HCT116 (cell line): ENCODE measurements at regions not wholly inside any gene's neighbourhood (a gene's known extent, or its start where the extent isn't known, plus 50 kb on each side); places are given as distances from the start of the nearest gene placed in this dataset.

Experiments used
- ATAC-seq: fragments of 200-7000 bp; cut with Tn5 transposase; 2 replicates; pipeline ENCODE4 v1.9.1; 2020; ENCODE audit warnings: mild to moderate bottlenecking, moderate library complexity
- BruUV-seq: library from RNA; stranded (reverse); fragments of 400-500 nt; replicated peaks from 2 replicates; lab custom pipeline; 2021; lab: Mats Ljungman, UMichigan
- CTCF ChIA-PET: fragments of 300-600 bp; sonication (Branson Sonifier 250); formaldehyde crosslinking; loops from one replicate; lab custom pipeline; 2021; ENCODE audit warnings: antibody characterized with exemption; lab: Charles Lee
- POLR2A ChIA-PET: fragments of 300-600, 350-600 bp; sonication (Branson Sonifier 250); formaldehyde crosslinking; loops from one replicate; lab custom pipeline; 2021; ENCODE audit warnings: antibody characterized with exemption; lab: Charles Lee
- RAD21 ChIA-PET, 2 experiments: fragments of 300-600 bp; sonication (Branson Sonifier 250); formaldehyde crosslinking; loops; one replicate each; lab custom pipeline; 2023; ENCODE audit warnings: low total read pairs in 2 of 2; ENCODE audit not compliant: uncharacterized antibody in 2 of 2, unreplicated experiment in 2 of 2, low non-redundant PET in 1 of 2; lab: Charles Lee
- DNase-seq: peaks from one replicate; pipeline ENCODE4 v3.0.0-alpha.2; 2010; ENCODE audit warnings: low read depth, low spot score
- H2AFZ ChIP-seq: fragments of 200-600 bp; shearing (Covaris generic), sonication (generic); 2 replicates; pipeline ENCODE4 v1.6.1; 2017; ENCODE audit warnings: low read depth, mixed run types, mixed read lengths, antibody characterized with exemption, low read length; ENCODE audit not compliant: poor library complexity, severe bottlenecking
- H3K27ac ChIP-seq: 2 replicates; pipeline ENCODE4 v1.5.1; 2012; ENCODE audit warnings: low read depth, low read length
- H3K27me3 ChIP-seq: fragments of 200-600 bp; sonication (generic); 2 replicates; pipeline ENCODE4 v1.6.1; 2016; ENCODE audit warnings: mixed run types, low read length, mixed read lengths; ENCODE audit not compliant: insufficient read depth
- H3K36me3 ChIP-seq, 2 experiments: fragments of 200-500 bp in 1 of 2; fragments of 200-600 bp in 1 of 2; sonication (Bioruptor generic) in 1 of 2; sonication (generic) in 1 of 2; 2 replicates each; pipeline versions ENCODE4 v1.5.1 to v1.6.1; 2014 to 2016; ENCODE audit warnings: low read length in 2 of 2, inconsistent platforms in 1 of 2, mixed read lengths in 1 of 2, mixed run types in 1 of 2; ENCODE audit not compliant: insufficient read depth in 2 of 2, control insufficient read depth in 1 of 2
- H3K4me1 ChIP-seq, 2 experiments: fragments of 200-600 bp in 1 of 2; sonication (generic) in 1 of 2; 2 replicates each; pipeline versions ENCODE4 v1.5.1 to v1.6.1; 2012 to 2017; ENCODE audit warnings: low read length in 2 of 2, inconsistent platforms in 1 of 2, mild to moderate bottlenecking in 1 of 2, mixed read lengths in 1 of 2, mixed run types in 1 of 2, moderate library complexity in 1 of 2; ENCODE audit not compliant: insufficient read depth in 2 of 2, control insufficient read depth in 1 of 2
- H3K4me2 ChIP-seq: fragments of 200-600 bp; sonication (generic); 2 replicates; pipeline ENCODE4 v1.6.1; 2017; ENCODE audit warnings: mixed run types, low read length, mixed read lengths
- H3K4me3 ChIP-seq, 2 experiments: fragments of 200-600 bp in 1 of 2; sonication (generic) in 1 of 2; replicated peaks in 1 of 2; 2 replicates each; pipeline ENCODE4 v1.5.1; 2011 to 2016; ENCODE audit warnings: low read length in 2 of 2, control low read depth in 1 of 2, low read depth in 1 of 2, mild to moderate bottlenecking in 1 of 2, mixed read lengths in 1 of 2, mixed run types in 1 of 2
- H3K79me2 ChIP-seq: fragments of 200-600 bp; sonication (generic); 2 replicates; pipeline ENCODE4 v1.6.1; 2017; ENCODE audit warnings: mild to moderate bottlenecking, mixed run types, low read length, moderate library complexity, mixed read lengths; ENCODE audit not compliant: insufficient read depth
- H3K9ac ChIP-seq: fragments of 200-600 bp; sonication (generic); 2 replicates; pipeline ENCODE4 v1.6.1; 2016; ENCODE audit warnings: low read length, mixed read lengths
- H3K9me2 ChIP-seq: fragments of 200-600 bp; sonication (generic), shearing (Covaris generic); 2 replicates; pipeline ENCODE4 v1.6.1; 2017; ENCODE audit warnings: mixed run types, mild to moderate bottlenecking, moderate library complexity; ENCODE audit not compliant: insufficient read depth
- H3K9me3 ChIP-seq, 2 experiments: fragments of 200-500 bp in 1 of 2; fragments of 200-600 bp in 1 of 2; sonication (Bioruptor generic) in 1 of 2; sonication (generic) in 1 of 2; 2 replicates each; pipeline ENCODE4 v1.6.1; 2014 to 2017; ENCODE audit warnings: low read length in 2 of 2, mixed read lengths in 2 of 2, inconsistent platforms in 1 of 2, low read depth in 1 of 2, mild to moderate bottlenecking in 1 of 2, mixed run types in 1 of 2, moderate library complexity in 1 of 2; ENCODE audit not compliant: control insufficient read depth in 1 of 2, insufficient read depth in 1 of 2
- H4K20me1 ChIP-seq: fragments of 200-600 bp; sonication (generic), shearing (Covaris generic); 2 replicates; pipeline ENCODE4 v1.6.1; 2017; ENCODE audit warnings: mixed run types, mild to moderate bottlenecking, moderate library complexity; ENCODE audit not compliant: insufficient read depth
- ATF3 ChIP-seq: IDR thresholded peaks from 2 replicates; pipeline ENCODE4 v1.6.1; 2012
- CBX3 ChIP-seq: IDR thresholded peaks from 2 replicates; pipeline ENCODE4 v1.6.1; 2012; ENCODE audit warnings: low read depth
- EGR1 ChIP-seq: IDR thresholded peaks from 2 replicates; pipeline ENCODE4 v1.6.1; 2012; ENCODE audit warnings: low read depth
- ELF1 ChIP-seq: IDR thresholded peaks from 2 replicates; pipeline ENCODE4 v1.6.1; 2012; ENCODE audit warnings: low read depth, borderline replicate concordance
- EZH2 ChIP-seq: fragments of 200-600 bp; sonication (generic); IDR thresholded peaks from 2 replicates; pipeline ENCODE4 v1.6.1; 2017; ENCODE audit warnings: antibody characterized with exemption, mixed run types
- EZH2phosphoT487 ChIP-seq: fragments of 200-600 bp; IDR thresholded peaks from 2 replicates; pipeline ENCODE4 v1.6.1; 2018; ENCODE audit warnings: antibody characterized with exemption, borderline replicate concordance
- FOSL1 ChIP-seq: IDR thresholded peaks from 2 replicates; pipeline ENCODE4 v1.6.1; 2012; ENCODE audit warnings: low read depth
- JUND ChIP-seq: IDR thresholded peaks from 2 replicates; pipeline ENCODE4 v1.6.1; 2012
- POLR2A ChIP-seq: IDR thresholded peaks from 2 replicates; pipeline ENCODE4 v1.7.0; 2011; ENCODE audit warnings: borderline replicate concordance; ENCODE audit not compliant: insufficient read depth, insufficient read length; ENCODE audit errors: extremely low read depth
- POLR2AphosphoS5 ChIP-seq: IDR thresholded peaks from 2 replicates; pipeline ENCODE4 v1.6.1; 2011; ENCODE audit warnings: mild to moderate bottlenecking, low read depth, low read length, moderate library complexity
- RAD21 ChIP-seq: IDR thresholded peaks from 2 replicates; pipeline ENCODE4 v1.6.1; 2012; ENCODE audit warnings: low read depth, mild to moderate bottlenecking
- SIN3A ChIP-seq: IDR thresholded peaks from 2 replicates; pipeline ENCODE4 v1.6.1; 2012; ENCODE audit warnings: low read depth
- SP1 ChIP-seq: IDR thresholded peaks from 2 replicates; pipeline ENCODE4 v1.6.1; 2012; ENCODE audit warnings: low read depth
- SRF ChIP-seq: IDR thresholded peaks from 2 replicates; pipeline ENCODE4 v1.6.1; 2012; ENCODE audit warnings: low read depth
- intact Hi-C: fragments of 100-400 bp; cut with micrococcal nuclease; formaldehyde crosslinking; loops from 2 replicates; pipeline ENCODE4 v1.10.0; 2022
- TF ChIP-seq, protein P1 (sequence below): IDR thresholded peaks from 2 replicates; pipeline ENCODE4 v1.6.1; 2012
- TF ChIP-seq, protein P2 (sequence below): IDR thresholded peaks from 2 replicates; pipeline ENCODE4 v1.6.1; 2011; ENCODE audit warnings: mild to moderate bottlenecking, low read length, moderate library complexity; ENCODE audit not compliant: insufficient replicate concordance; ENCODE audit errors: extremely low read depth
- TF ChIP-seq, protein P3 (sequence below): IDR thresholded peaks from 2 replicates; pipeline ENCODE4 v1.6.1; 2012; ENCODE audit warnings: low read depth

GRCh38 chr11:45051621-45052020, 94.8 kb upstream of the PRDM11 start:
- H3K9me3 ChIP-seq = no peaks in the 10 kb centered on the region
- ChIA-PET RAD21 (no interaction called here), POLR2A (no interaction called here), CTCF (no interaction called here)
- H2AFZ ChIP-seq = no peak overlapping the region
- H3K36me3 ChIP-seq = no peaks in the 10 kb centered on the region
- H3K27ac ChIP-seq = no peak overlapping the region
- intact Hi-C loops = no loop called here
- no peak overlapping the region for H3K9ac ChIP-seq
- H3K4me1 ChIP-seq = no peaks in the 10 kb centered on the region; a peak in 1 of 4 replicates
- H3K27me3 ChIP-seq = no peaks in the 10 kb centered on the region
- ATAC-seq (no peak), DNase-seq (no peak)
- no peaks in the 10 kb centered on the region for H4K20me1 ChIP-seq
- BruUV-seq = no TSS peak
- no peaks in the 10 kb centered on the region for H3K9me2 ChIP-seq
- no peak overlapping the region for H3K4me2 ChIP-seq
- no peaks in the 10 kb centered on the region for H3K79me2 ChIP-seq
- TF ChIP-seq, protein P1, sequence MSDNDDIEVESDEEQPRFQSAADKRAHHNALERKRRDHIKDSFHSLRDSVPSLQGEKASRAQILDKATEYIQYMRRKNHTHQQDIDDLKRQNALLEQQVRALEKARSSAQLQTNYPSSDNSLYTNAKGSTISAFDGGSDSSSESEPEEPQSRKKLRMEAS = no peak
- TF ChIP-seq POLR2AphosphoS5 (no peak), FOSL1 (no peak), CBX3 (no peak), EZH2phosphoT487 (no peak), POLR2A (no peak), SP1 (no peak), ATF3 (no peak), RAD21 (no peak), SRF (no peak), ELF1 (no peak), JUND (no peak), EZH2 (no peak), EGR1 (no peak), SIN3A (no peak)
- TF ChIP-seq, protein P2, sequence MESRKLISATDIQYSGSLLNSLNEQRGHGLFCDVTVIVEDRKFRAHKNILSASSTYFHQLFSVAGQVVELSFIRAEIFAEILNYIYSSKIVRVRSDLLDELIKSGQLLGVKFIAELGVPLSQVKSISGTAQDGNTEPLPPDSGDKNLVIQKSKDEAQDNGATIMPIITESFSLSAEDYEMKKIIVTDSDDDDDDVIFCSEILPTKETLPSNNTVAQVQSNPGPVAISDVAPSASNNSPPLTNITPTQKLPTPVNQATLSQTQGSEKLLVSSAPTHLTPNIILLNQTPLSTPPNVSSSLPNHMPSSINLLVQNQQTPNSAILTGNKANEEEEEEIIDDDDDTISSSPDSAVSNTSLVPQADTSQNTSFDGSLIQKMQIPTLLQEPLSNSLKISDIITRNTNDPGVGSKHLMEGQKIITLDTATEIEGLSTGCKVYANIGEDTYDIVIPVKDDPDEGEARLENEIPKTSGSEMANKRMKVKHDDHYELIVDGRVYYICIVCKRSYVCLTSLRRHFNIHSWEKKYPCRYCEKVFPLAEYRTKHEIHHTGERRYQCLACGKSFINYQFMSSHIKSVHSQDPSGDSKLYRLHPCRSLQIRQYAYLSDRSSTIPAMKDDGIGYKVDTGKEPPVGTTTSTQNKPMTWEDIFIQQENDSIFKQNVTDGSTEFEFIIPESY = no peak
- TF ChIP-seq, protein P3, sequence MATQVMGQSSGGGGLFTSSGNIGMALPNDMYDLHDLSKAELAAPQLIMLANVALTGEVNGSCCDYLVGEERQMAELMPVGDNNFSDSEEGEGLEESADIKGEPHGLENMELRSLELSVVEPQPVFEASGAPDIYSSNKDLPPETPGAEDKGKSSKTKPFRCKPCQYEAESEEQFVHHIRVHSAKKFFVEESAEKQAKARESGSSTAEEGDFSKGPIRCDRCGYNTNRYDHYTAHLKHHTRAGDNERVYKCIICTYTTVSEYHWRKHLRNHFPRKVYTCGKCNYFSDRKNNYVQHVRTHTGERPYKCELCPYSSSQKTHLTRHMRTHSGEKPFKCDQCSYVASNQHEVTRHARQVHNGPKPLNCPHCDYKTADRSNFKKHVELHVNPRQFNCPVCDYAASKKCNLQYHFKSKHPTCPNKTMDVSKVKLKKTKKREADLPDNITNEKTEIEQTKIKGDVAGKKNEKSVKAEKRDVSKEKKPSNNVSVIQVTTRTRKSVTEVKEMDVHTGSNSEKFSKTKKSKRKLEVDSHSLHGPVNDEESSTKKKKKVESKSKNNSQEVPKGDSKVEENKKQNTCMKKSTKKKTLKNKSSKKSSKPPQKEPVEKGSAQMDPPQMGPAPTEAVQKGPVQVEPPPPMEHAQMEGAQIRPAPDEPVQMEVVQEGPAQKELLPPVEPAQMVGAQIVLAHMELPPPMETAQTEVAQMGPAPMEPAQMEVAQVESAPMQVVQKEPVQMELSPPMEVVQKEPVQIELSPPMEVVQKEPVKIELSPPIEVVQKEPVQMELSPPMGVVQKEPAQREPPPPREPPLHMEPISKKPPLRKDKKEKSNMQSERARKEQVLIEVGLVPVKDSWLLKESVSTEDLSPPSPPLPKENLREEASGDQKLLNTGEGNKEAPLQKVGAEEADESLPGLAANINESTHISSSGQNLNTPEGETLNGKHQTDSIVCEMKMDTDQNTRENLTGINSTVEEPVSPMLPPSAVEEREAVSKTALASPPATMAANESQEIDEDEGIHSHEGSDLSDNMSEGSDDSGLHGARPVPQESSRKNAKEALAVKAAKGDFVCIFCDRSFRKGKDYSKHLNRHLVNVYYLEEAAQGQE = no peak
- H3K4me3 ChIP-seq = no peak overlapping the region
